MCF 10A (cell line): ENCODE measurements at regions not wholly inside any gene's neighbourhood (a gene's known extent, or its start where the extent isn't known, plus 50 kb on each side); places are given as distances from the start of the nearest gene placed in this dataset.
A peak's percentile ranks its signal among the peaks of the same experiment; 100 is the strongest.
"Not testable (repeated sequence)": the region's sequence is repeated elsewhere in the genome, so short reads cannot be mapped to it uniquely, and the experiment has no call there.

Source experiments
- BruUV-seq: library from RNA; stranded (reverse); fragments of 400-500 nt; replicated peaks from 2 replicates; lab custom pipeline; 2021; lab: Mats Ljungman, UMichigan
- CTCF ChIA-PET: fragments of 300-600 bp; sonication (Branson Sonifier 250); formaldehyde crosslinking; extraction: SDS; loops from one replicate; lab custom pipeline; 2021; ENCODE audit warnings: antibody characterized with exemption, inconsistent platforms; lab: Yijun Ruan, JAX
- POLR2A ChIA-PET: fragments of 300-600, 350-650 bp; sonication (Branson Sonifier 250); formaldehyde crosslinking; extraction: SDS; loops from one replicate; lab custom pipeline; 2020; ENCODE audit warnings: antibody characterized with exemption, inconsistent platforms; lab: Yijun Ruan, JAX
- DNase-seq: peaks from one replicate; pipeline ENCODE4 v3.0.0-alpha.2; 2018; ENCODE audit not compliant: unreplicated experiment
- H3K27ac Mint-ChIP-seq: one replicate; pipeline ENCODE4 v1.8.0; 2022; ENCODE audit warnings: mild to moderate bottlenecking, low read depth, mixed read lengths; ENCODE audit not compliant: unreplicated experiment
- H3K27me3 Mint-ChIP-seq: one replicate; pipeline ENCODE4 v1.8.0; 2022; ENCODE audit warnings: mixed read lengths; ENCODE audit not compliant: insufficient read depth, unreplicated experiment
- H3K36me3 Mint-ChIP-seq: one replicate; pipeline ENCODE4 v1.8.0; 2022; ENCODE audit warnings: mild to moderate bottlenecking, moderate library complexity, mixed read lengths; ENCODE audit not compliant: insufficient read depth, unreplicated experiment
- H3K4me1 Mint-ChIP-seq: one replicate; pipeline ENCODE4 v1.8.0; 2022; ENCODE audit warnings: mixed read lengths; ENCODE audit not compliant: insufficient read depth, unreplicated experiment
- H3K4me3 Mint-ChIP-seq: one replicate; pipeline ENCODE4 v1.8.0; 2022; ENCODE audit warnings: mild to moderate bottlenecking, moderate library complexity, mixed read lengths; ENCODE audit not compliant: unreplicated experiment
- H3K9me3 Mint-ChIP-seq: one replicate; pipeline ENCODE4 v1.8.0; 2022; ENCODE audit warnings: mixed read lengths; ENCODE audit not compliant: unreplicated experiment
- CTCF ChIP-seq: fragments of 200-600 bp; IDR thresholded peaks from one replicate; pipeline ENCODE4 v1.8.0; 2022; ENCODE audit warnings: antibody characterized with exemption, mild to moderate bottlenecking; ENCODE audit not compliant: unreplicated experiment
- intact Hi-C: fragments of 100-400 bp; cut with micrococcal nuclease; formaldehyde crosslinking; loops from 2 replicates; pipeline ENCODE4 v1.14.1; 2022

GRCh38 chr7:150045596-150045995 lies 171.8 kb downstream of the ATP6V0E2 start:
- H3K4me3 Mint-ChIP-seq, H3K9me3 Mint-ChIP-seq, POLR2A ChIA-PET, intact Hi-C loops, DNase-seq, CTCF ChIA-PET, H3K4me1 Mint-ChIP-seq, H3K27ac Mint-ChIP-seq, BruUV-seq, H3K36me3 Mint-ChIP-seq: not testable (repeated sequence)
- peaks cover 11% of the 10 kb centered on the region for H3K27me3 Mint-ChIP-seq
- TF ChIP-seq CTCF = peak; percentile 26

GRCh38 chr7:150046290-150047194 lies 172.8 kb downstream of the ATP6V0E2 start:
- peaks cover 11% of the 10 kb centered on the region for H3K27me3 Mint-ChIP-seq
- H3K9me3 Mint-ChIP-seq, intact Hi-C loops, DNase-seq, BruUV-seq, CTCF ChIA-PET, H3K4me3 Mint-ChIP-seq, H3K27ac Mint-ChIP-seq, POLR2A ChIA-PET, H3K36me3 Mint-ChIP-seq, H3K4me1 Mint-ChIP-seq: not testable (repeated sequence)

GRCh38 chr7:150047329-150047728 lies 173.6 kb downstream of the ATP6V0E2 start:
- not testable (repeated sequence) for H3K27ac Mint-ChIP-seq

GRCh38 chr7:150047772-150048171 lies 174.0 kb downstream of the ATP6V0E2 start:
- H3K36me3 Mint-ChIP-seq, intact Hi-C loops, H3K9me3 Mint-ChIP-seq, DNase-seq, H3K4me1 Mint-ChIP-seq, CTCF ChIA-PET, BruUV-seq, H3K4me3 Mint-ChIP-seq, H3K27ac Mint-ChIP-seq, POLR2A ChIA-PET: not testable (repeated sequence)
- peaks cover 11% of the 10 kb centered on the region for H3K27me3 Mint-ChIP-seq

More at GRCh38 chr7:150047329-150047728, 173.6 kb downstream of the ATP6V0E2 start:
- H3K9me3 Mint-ChIP-seq, H3K4me1 Mint-ChIP-seq, intact Hi-C loops, POLR2A ChIA-PET, CTCF ChIA-PET, H3K36me3 Mint-ChIP-seq, BruUV-seq, H3K4me3 Mint-ChIP-seq, DNase-seq: not testable (repeated sequence)
- peaks cover 11% of the 10 kb centered on the region for H3K27me3 Mint-ChIP-seq

GRCh38 chr7:150048244-150049011 lies 174.7 kb downstream of the ATP6V0E2 start:
- peaks cover 11% of the 10 kb centered on the region for H3K27me3 Mint-ChIP-seq
- H3K4me1 Mint-ChIP-seq, H3K4me3 Mint-ChIP-seq, H3K36me3 Mint-ChIP-seq, intact Hi-C loops, POLR2A ChIA-PET, CTCF ChIA-PET, H3K27ac Mint-ChIP-seq, H3K9me3 Mint-ChIP-seq, DNase-seq, BruUV-seq: not testable (repeated sequence)

- H3K4me1 Mint-ChIP-seq, H3K36me3 Mint-ChIP-seq, H3K9me3 Mint-ChIP-seq, DNase-seq, POLR2A ChIA-PET, H3K4me3 Mint-ChIP-seq, BruUV-seq, intact Hi-C loops, H3K27ac Mint-ChIP-seq, CTCF ChIA-PET: not testable (repeated sequence)
- H3K27me3 Mint-ChIP-seq = peaks cover 11% of the 10 kb centered on the region
These were observed 175.4 kb downstream of the ATP6V0E2 start for GRCh38 chr7:150049012-150049655.

GRCh38 chr7:150053396-150053795 lies 179.6 kb downstream of the ATP6V0E2 start:
- intact Hi-C loops, CTCF ChIA-PET, H3K36me3 Mint-ChIP-seq, BruUV-seq, H3K9me3 Mint-ChIP-seq, H3K4me1 Mint-ChIP-seq, POLR2A ChIA-PET, DNase-seq, H3K4me3 Mint-ChIP-seq, H3K27ac Mint-ChIP-seq: not testable (repeated sequence)
- H3K27me3 Mint-ChIP-seq = peaks cover 11% of the 10 kb centered on the region

- POLR2A ChIA-PET, DNase-seq, H3K9me3 Mint-ChIP-seq, H3K4me1 Mint-ChIP-seq, intact Hi-C loops, H3K27ac Mint-ChIP-seq, CTCF ChIA-PET, H3K4me3 Mint-ChIP-seq, H3K27me3 Mint-ChIP-seq, H3K36me3 Mint-ChIP-seq, BruUV-seq: not testable (repeated sequence)
These were observed 180.5 kb downstream of the ATP6V0E2 start for GRCh38 chr7:150054242-150054641.
